GM12878 (cell line): ENCODE measurements at regions not wholly inside any gene's neighbourhood (a gene's known extent, or its start where the extent isn't known, plus 50 kb on each side); places are given as distances from the start of the nearest gene placed in this dataset.

Experiments used
- BRCA1 ChIP-seq: IDR thresholded peaks from 2 replicates; pipeline ENCODE4 v1.6.1; 2011; ENCODE audit warnings: low read depth, low read length, improper control_type of control experiment
- STAT1 ChIP-seq: fragments of 450-650 bp; conservative IDR thresholded peaks from 2 replicates; pipeline ENCODE4 v1.6.1; 2014; ENCODE audit warnings: antibody characterized with exemption, mild to moderate bottlenecking
- USF1 ChIP-seq: IDR thresholded peaks from 2 replicates; pipeline ENCODE4 v1.6.1; 2011; ENCODE audit warnings: borderline replicate concordance, low read depth, mild to moderate bottlenecking, moderate library complexity, mixed read lengths, low read length; ENCODE audit not compliant: insufficient read depth; ENCODE audit errors: extremely low read length
- WRNIP1 ChIP-seq: IDR thresholded peaks from 2 replicates; pipeline ENCODE4 v1.6.1; 2011; ENCODE audit warnings: low read depth, low read length, improper control_type of control experiment, borderline replicate concordance
- ZNF592 ChIP-seq: fragments of 450-650 bp; IDR thresholded peaks from 2 replicates; pipeline ENCODE4 v1.6.1; 2017; ENCODE audit warnings: mild to moderate bottlenecking, moderate library complexity
- TF ChIP-seq, protein P1 (sequence below): fragments of 450-650 bp; formaldehyde crosslinking; IDR thresholded peaks from 2 replicates; pipeline ENCODE4 v1.4.0; 2020; ENCODE audit warnings: mild to moderate bottlenecking, moderate library complexity
- TF ChIP-seq, protein P2 (sequence below): fragments of 450-650 bp; formaldehyde crosslinking; IDR thresholded peaks from 2 replicates; pipeline ENCODE4 v1.5.0; 2022; ENCODE audit warnings: mild to moderate bottlenecking, missing genetic modification characterization
- TF ChIP-seq, protein P3 (sequence below): IDR thresholded peaks from 2 replicates; pipeline ENCODE4 v1.6.1; 2012; ENCODE audit warnings: low read length, inconsistent platforms

DNA sequence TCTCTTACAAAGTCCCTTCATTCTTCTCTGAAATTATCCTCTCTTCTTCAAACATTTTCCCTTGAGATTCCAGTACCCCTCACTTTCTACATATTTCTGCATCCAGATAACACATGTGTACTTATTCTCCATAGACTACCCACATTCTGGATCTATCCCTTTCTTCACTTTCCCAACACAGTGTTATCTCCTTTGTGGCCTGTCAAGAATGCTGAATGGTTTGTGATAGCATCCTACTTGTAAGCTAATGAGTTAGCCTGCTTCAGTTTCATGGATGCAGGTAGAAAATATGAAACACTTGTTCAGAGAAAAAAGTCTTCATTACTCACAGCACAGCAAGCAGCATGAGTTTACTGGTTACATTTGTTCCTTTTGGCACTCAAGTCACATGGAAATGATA lies 245.4 kb downstream of the HTR1B start (continued):
- TF ChIP-seq, protein P1, sequence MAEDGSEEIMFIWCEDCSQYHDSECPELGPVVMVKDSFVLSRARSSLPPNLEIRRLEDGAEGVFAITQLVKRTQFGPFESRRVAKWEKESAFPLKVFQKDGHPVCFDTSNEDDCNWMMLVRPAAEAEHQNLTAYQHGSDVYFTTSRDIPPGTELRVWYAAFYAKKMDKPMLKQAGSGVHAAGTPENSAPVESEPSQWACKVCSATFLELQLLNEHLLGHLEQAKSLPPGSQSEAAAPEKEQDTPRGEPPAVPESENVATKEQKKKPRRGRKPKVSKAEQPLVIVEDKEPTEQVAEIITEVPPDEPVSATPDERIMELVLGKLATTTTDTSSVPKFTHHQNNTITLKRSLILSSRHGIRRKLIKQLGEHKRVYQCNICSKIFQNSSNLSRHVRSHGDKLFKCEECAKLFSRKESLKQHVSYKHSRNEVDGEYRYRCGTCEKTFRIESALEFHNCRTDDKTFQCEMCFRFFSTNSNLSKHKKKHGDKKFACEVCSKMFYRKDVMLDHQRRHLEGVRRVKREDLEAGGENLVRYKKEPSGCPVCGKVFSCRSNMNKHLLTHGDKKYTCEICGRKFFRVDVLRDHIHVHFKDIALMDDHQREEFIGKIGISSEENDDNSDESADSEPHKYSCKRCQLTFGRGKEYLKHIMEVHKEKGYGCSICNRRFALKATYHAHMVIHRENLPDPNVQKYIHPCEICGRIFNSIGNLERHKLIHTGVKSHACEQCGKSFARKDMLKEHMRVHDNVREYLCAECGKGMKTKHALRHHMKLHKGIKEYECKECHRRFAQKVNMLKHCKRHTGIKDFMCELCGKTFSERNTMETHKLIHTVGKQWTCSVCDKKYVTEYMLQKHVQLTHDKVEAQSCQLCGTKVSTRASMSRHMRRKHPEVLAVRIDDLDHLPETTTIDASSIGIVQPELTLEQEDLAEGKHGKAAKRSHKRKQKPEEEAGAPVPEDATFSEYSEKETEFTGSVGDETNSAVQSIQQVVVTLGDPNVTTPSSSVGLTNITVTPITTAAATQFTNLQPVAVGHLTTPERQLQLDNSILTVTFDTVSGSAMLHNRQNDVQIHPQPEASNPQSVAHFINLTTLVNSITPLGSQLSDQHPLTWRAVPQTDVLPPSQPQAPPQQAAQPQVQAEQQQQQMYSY (CRISPR knock-in tag): no peak
- no peak for TF ChIP-seq WRNIP1
- no peak for TF ChIP-seq STAT1
- TF ChIP-seq ZNF592: no peak
- TF ChIP-seq, protein P2, sequence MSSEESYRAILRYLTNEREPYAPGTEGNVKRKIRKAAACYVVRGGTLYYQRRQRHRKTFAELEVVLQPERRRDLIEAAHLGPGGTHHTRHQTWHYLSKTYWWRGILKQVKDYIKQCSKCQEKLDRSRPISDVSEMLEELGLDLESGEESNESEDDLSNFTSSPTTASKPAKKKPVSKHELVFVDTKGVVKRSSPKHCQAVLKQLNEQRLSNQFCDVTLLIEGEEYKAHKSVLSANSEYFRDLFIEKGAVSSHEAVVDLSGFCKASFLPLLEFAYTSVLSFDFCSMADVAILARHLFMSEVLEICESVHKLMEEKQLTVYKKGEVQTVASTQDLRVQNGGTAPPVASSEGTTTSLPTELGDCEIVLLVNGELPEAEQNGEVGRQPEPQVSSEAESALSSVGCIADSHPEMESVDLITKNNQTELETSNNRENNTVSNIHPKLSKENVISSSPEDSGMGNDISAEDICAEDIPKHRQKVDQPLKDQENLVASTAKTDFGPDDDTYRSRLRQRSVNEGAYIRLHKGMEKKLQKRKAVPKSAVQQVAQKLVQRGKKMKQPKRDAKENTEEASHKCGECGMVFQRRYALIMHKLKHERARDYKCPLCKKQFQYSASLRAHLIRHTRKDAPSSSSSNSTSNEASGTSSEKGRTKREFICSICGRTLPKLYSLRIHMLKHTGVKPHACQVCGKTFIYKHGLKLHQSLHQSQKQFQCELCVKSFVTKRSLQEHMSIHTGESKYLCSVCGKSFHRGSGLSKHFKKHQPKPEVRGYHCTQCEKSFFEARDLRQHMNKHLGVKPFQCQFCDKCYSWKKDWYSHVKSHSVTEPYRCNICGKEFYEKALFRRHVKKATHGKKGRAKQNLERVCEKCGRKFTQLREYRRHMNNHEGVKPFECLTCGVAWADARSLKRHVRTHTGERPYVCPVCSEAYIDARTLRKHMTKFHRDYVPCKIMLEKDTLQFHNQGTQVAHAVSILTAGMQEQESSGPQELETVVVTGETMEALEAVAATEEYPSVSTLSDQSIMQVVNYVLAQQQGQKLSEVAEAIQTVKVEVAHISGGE (CRISPR knock-in tag): no peak
- TF ChIP-seq, protein P3, sequence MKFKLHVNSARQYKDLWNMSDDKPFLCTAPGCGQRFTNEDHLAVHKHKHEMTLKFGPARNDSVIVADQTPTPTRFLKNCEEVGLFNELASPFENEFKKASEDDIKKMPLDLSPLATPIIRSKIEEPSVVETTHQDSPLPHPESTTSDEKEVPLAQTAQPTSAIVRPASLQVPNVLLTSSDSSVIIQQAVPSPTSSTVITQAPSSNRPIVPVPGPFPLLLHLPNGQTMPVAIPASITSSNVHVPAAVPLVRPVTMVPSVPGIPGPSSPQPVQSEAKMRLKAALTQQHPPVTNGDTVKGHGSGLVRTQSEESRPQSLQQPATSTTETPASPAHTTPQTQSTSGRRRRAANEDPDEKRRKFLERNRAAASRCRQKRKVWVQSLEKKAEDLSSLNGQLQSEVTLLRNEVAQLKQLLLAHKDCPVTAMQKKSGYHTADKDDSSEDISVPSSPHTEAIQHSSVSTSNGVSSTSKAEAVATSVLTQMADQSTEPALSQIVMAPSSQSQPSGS: no peak
- TF ChIP-seq USF1: no peak
- no peak for TF ChIP-seq BRCA1
